ENCODE measurements at regions not wholly inside any gene's neighbourhood (a gene's known extent, or its start where the extent isn't known, plus 50 kb on each side); places are given as distances from the start of the nearest gene placed in this dataset.

DNA sequence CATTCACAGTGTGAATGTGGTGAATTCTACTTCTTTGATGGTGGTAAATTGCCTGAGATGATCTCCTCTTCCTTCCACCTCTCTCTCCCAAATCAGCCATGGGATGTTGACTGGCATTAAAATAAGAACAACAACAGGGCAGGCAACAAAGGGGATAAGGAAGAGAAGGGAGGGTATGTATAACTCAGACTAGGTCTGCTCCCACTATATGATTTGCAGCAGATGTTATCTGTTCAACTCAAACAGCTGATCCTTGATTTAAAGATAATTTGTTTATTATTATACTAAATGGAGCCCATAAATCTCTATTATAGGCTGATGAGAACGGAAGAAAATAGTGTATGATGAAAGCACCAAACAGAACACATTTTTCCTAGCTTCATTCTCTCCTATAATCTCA lies 262.0 kb downstream of the BTBD3 start:
- H3K36me3 ChIP-seq (ENCODE audit: control insufficient read depth, insufficient read depth, low read length) = no peaks in the 10 kb centered on the region
- no peaks in the 10 kb centered on the region for H3K9me1 ChIP-seq (ENCODE audit: control insufficient read depth, insufficient read depth, low read length)
- no peaks in the 10 kb centered on the region for H4K20me1 ChIP-seq (replicated peaks; ENCODE audit: control insufficient read depth, insufficient read depth, low read length)
- H3K9me3 ChIP-seq (replicated peaks; ENCODE audit: control insufficient read depth, insufficient read depth, low read depth, low read length) = no peaks in the 10 kb centered on the region
- DNase-seq (ENCODE audit: extremely low read depth in 1 of 4, low spot score in 3 of 4) (no peak), ATAC-seq (no peak), FAIRE-seq (no peak)
- no peaks in the 10 kb centered on the region for H3K27me3 ChIP-seq (ENCODE audit: control insufficient read depth in 2 of 2, insufficient read depth in 2 of 2, low read length in 2 of 2)
- in situ Hi-C loops (cut with MboI) = no loop called here
- H3K4me1 ChIP-seq (replicated peaks in 1 of 2; ENCODE audit: control insufficient read depth in 2 of 2, insufficient read depth in 2 of 2, low read length in 2 of 2) = no peaks in the 10 kb centered on the region
- ChIA-PET CTCF (ENCODE audit: low intra/inter-chr PET ratio) (no interaction called here), POLR2A (no interaction called here)
- no TSS peak for BruUV-seq (replicated peaks)
- no peak overlapping the region for H3K4me3 ChIP-seq
- H3K4me2 ChIP-seq (ENCODE audit: insufficient read depth, low read length) = no peak overlapping the region
- intact Hi-C loops (cut with micrococcal nuclease) = no loop called here
- H2AFZ ChIP-seq (ENCODE audit: low read depth, low read length) = no peak overlapping the region
- H3K79me2 ChIP-seq (ENCODE audit: control insufficient read depth, insufficient read depth, low read length) = no peaks in the 10 kb centered on the region
- no peak overlapping the region for H3K9ac ChIP-seq (ENCODE audit: insufficient read depth in 1 of 2, low read depth in 2 of 2, low read length in 2 of 2)
- no peak overlapping the region for H3K27ac ChIP-seq (ENCODE audit: extremely low read depth, low read depth, low read length)
- WGBS (ENCODE audit: insufficient coverage, low coverage, missing lambda C conversion rate) = 0% methylated on average over 1 of the region's 1 CpG
- TF ChIP-seq ETS2 (tag; IDR thresholded peaks at IDR 0.05; ENCODE audit: borderline replicate concordance, poor library complexity, severe bottlenecking) (no peak), SIN3B (IDR thresholded peaks at IDR 0.05; ENCODE audit: low read depth) (no peak), GABPA (tag; conservative IDR thresholded peaks at IDR 0.05; ENCODE audit: low read depth) (no peak), ZNF695 (CRISPR knock-in tag; IDR thresholded peaks at IDR 0.05) (no peak), ZNF75A (CRISPR knock-in tag; IDR thresholded peaks at IDR 0.05) (no peak), HMG20A (CRISPR knock-in tag; conservative IDR thresholded peaks at IDR 0.05) (no peak), ZNF764 (CRISPR knock-in tag; IDR thresholded peaks at IDR 0.05; ENCODE audit: low read depth) (no peak), CHD4 (IDR thresholded peaks at IDR 0.05; ENCODE audit: insufficient read depth, insufficient replicate concordance, low read depth, low read length, poor library complexity, severe bottlenecking) (no peak), FOS (IDR thresholded peaks at IDR 0.05; ENCODE audit: extremely low read depth, insufficient read length) (no peak)
- TF ChIP-seq, protein P1, sequence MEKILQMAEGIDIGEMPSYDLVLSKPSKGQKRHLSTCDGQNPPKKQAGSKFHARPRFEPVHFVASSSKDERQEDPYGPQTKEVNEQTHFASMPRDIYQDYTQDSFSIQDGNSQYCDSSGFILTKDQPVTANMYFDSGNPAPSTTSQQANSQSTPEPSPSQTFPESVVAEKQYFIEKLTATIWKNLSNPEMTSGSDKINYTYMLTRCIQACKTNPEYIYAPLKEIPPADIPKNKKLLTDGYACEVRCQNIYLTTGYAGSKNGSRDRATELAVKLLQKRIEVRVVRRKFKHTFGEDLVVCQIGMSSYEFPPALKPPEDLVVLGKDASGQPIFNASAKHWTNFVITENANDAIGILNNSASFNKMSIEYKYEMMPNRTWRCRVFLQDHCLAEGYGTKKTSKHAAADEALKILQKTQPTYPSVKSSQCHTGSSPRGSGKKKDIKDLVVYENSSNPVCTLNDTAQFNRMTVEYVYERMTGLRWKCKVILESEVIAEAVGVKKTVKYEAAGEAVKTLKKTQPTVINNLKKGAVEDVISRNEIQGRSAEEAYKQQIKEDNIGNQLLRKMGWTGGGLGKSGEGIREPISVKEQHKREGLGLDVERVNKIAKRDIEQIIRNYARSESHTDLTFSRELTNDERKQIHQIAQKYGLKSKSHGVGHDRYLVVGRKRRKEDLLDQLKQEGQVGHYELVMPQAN (IDR thresholded peaks at IDR 0.05; ENCODE audit: borderline replicate concordance) = no peak
- TF ChIP-seq, protein P2, sequence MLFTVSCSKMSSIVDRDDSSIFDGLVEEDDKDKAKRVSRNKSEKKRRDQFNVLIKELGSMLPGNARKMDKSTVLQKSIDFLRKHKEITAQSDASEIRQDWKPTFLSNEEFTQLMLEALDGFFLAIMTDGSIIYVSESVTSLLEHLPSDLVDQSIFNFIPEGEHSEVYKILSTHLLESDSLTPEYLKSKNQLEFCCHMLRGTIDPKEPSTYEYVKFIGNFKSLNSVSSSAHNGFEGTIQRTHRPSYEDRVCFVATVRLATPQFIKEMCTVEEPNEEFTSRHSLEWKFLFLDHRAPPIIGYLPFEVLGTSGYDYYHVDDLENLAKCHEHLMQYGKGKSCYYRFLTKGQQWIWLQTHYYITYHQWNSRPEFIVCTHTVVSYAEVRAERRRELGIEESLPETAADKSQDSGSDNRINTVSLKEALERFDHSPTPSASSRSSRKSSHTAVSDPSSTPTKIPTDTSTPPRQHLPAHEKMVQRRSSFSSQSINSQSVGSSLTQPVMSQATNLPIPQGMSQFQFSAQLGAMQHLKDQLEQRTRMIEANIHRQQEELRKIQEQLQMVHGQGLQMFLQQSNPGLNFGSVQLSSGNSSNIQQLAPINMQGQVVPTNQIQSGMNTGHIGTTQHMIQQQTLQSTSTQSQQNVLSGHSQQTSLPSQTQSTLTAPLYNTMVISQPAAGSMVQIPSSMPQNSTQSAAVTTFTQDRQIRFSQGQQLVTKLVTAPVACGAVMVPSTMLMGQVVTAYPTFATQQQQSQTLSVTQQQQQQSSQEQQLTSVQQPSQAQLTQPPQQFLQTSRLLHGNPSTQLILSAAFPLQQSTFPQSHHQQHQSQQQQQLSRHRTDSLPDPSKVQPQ (CRISPR knock-in tag; IDR thresholded peaks at IDR 0.05; ENCODE audit: borderline replicate concordance) = no peak
- TF ChIP-seq, protein P3, sequence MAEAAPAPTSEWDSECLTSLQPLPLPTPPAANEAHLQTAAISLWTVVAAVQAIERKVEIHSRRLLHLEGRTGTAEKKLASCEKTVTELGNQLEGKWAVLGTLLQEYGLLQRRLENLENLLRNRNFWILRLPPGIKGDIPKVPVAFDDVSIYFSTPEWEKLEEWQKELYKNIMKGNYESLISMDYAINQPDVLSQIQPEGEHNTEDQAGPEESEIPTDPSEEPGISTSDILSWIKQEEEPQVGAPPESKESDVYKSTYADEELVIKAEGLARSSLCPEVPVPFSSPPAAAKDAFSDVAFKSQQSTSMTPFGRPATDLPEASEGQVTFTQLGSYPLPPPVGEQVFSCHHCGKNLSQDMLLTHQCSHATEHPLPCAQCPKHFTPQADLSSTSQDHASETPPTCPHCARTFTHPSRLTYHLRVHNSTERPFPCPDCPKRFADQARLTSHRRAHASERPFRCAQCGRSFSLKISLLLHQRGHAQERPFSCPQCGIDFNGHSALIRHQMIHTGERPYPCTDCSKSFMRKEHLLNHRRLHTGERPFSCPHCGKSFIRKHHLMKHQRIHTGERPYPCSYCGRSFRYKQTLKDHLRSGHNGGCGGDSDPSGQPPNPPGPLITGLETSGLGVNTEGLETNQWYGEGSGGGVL (CRISPR knock-in tag; IDR thresholded peaks at IDR 0.05) = no peak
- TF ChIP-seq, protein P4, sequence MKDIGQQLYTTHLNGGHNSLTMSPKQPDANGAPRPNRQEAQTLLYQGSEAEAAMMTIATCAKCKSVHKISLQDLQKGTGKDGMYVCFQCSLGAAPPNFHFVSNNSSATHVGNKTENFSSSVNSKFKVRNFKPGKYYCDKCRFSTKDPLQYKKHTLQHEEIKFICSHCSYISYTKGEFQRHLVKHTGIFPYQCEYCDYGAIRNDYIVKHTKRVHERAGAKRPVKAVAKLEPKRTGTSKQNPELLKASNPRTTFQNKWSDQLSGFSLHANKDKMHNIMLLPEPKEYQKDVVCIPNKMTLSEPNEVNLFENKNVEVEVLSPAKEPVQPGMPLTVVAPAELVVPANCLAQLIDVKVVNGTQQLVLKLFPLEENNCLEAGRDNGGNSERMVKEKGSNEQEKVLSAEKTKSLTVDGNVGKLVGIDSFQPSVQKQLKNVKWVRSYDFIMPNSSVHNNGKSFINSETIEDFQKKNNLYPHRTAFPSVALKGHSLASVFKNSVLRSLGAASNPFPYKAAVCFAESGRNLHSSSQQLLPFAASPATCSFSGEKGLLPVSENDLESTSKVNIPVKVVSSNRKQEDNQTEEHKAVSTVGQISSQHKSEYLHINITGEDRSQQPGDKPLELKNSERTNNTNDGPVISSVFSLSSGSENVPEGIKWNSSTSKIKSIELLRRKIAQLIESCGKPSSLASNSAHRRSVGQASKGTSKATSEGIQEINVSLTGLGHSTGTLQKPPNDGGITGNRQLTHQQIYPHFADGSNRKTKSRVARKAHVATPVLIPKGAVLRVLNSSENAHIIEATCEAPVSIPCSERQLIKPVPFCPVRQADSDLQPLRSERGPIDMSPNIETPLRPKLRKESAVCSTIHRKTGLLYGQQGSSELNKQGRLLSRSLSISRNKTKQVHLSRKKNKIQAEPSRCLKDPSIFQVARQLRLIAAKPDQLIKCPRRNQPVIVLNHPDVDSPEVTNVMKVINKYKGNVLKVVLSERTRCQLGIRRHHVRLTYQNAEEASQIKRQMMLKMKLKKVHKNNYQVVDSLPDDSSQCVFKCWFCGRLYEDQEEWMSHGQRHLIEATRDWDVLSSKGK (CRISPR knock-in tag; IDR thresholded peaks at IDR 0.05) = no peak
